Fibroblast of mammary gland (primary cell): ENCODE measurements at regions not wholly inside any gene's neighbourhood (a gene's known extent, or its start where the extent isn't known, plus 50 kb on each side); places are given as distances from the start of the nearest gene placed in this dataset.
A peak's percentile ranks its signal among the peaks of the same experiment; 100 is the strongest.

ENCODE experiments used
- DNase-seq: peaks from one replicate; pipeline ENCODE4 v3.0.0-alpha.2; 2010; ENCODE audit warnings: low read depth
- H3K4me3 ChIP-seq: 2 replicates; pipeline ENCODE4 v1.5.1; 2011; ENCODE audit warnings: low read depth, mild to moderate bottlenecking, low read length, moderate library complexity; ENCODE audit not compliant: control insufficient read depth
- TF ChIP-seq, protein P1 (sequence below): conservative IDR thresholded peaks from 2 replicates; pipeline ENCODE4 v1.5.1; 2011; ENCODE audit warnings: low read depth, low read length, inconsistent platforms; ENCODE audit not compliant: control insufficient read depth, insufficient read depth

DNA sequence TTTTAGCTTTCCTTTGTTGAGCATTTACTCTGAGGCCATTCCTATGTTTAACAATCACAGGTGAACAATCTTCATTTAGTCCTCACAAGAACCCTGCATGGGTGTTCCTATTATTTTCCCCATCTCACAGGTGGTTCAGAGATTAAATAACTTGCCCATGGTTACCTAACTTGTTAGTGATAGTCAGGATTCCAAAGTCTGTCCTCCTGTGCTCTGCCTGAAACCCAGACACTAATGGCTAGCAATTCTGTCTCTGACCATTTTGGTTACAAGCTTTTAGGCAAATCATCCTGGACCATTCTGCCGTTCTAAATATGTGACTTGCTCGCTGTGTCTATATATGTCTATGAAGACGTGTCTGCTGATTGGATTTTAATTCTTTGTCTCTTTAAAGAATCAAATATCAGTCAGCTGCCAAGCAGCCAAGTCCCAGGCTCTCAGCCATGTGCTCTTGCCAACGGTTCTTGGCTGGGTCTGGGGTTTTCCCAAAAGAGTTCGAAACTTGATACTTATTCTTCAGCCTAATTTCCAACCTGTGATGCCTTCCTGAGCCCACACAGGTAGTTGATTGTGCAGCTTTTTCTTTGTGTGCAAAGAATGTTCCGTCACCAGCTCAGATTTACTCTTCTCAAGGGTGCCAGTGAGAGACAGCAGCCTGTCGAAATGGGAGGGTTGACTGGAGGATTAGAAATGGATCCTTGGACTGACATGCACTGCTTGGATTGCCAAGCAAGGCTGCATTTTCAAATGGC, 121.7 kb downstream of the NREP start:
- no peak overlapping the region for H3K4me3 ChIP-seq
- peak; percentile 11 for DNase-seq
- TF ChIP-seq, protein P1, sequence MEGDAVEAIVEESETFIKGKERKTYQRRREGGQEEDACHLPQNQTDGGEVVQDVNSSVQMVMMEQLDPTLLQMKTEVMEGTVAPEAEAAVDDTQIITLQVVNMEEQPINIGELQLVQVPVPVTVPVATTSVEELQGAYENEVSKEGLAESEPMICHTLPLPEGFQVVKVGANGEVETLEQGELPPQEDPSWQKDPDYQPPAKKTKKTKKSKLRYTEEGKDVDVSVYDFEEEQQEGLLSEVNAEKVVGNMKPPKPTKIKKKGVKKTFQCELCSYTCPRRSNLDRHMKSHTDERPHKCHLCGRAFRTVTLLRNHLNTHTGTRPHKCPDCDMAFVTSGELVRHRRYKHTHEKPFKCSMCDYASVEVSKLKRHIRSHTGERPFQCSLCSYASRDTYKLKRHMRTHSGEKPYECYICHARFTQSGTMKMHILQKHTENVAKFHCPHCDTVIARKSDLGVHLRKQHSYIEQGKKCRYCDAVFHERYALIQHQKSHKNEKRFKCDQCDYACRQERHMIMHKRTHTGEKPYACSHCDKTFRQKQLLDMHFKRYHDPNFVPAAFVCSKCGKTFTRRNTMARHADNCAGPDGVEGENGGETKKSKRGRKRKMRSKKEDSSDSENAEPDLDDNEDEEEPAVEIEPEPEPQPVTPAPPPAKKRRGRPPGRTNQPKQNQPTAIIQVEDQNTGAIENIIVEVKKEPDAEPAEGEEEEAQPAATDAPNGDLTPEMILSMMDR, result no peak

DNA sequence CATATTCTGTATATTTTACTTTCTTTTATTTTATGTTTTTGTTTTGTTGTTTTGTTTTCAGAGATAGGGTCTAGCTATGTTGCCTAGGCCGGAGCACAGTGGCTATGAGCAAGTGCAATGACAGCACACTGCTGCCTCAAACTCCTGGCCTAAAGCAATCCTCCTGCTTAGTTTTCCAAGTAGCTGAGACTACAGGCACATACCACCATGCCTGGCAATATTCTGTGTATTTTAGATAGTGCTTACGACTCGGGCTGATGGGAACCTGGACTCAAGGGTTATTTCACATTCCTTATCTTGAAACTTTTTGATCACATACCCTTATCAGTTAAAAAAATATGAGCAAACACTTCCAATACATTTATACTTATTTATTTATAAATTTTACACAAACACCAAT, 119.0 kb upstream of the STARD4 start:
- DNase-seq, result no peak
- no peak overlapping the region for H3K4me3 ChIP-seq
- TF ChIP-seq, protein P1, result no peak

DNA sequence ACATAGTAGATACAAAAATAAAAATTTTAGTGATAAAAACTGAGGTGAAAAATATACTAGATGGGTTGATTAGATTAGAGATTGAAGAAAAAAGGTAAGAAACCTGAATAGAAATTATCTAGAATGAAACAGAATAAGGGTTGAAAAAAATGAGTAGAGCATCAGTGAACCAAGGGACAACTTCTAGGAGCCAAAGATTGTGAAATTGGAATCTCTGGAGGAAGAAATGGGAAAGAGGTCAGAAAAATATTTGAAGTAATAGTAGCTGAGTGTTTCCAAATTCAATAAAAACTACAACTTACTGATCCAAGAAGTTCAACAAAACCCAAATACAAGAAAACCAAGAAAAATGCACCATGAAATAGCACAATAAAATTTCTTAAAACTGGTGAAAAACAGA, 116.6 kb upstream of the STARD4 start:
- TF ChIP-seq, protein P1, result no peak
- no peak overlapping the region for H3K4me3 ChIP-seq
- DNase-seq, result peak; percentile 55

DNA sequence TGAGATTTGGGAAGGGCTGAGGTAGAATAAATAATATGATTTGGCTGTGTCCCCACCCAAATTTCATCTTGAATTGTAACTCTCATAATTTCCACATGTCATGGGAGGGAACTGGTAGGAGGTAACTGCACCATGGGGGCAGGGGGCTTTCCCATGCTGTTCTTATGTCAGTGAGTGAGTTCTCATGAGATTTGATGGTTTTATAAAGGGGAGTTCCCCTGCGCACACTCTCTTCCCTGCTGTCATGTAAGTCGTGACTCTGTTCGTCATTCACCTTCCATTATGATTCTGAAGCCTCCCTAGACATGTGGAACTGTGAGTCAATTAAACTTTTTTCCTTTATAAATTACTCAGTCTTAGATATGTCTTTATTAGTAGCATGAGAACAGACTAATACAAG, 115.5 kb upstream of the STARD4 start:
- no peak overlapping the region for H3K4me3 ChIP-seq
- no peak for DNase-seq
- TF ChIP-seq, protein P1, result no peak

DNA sequence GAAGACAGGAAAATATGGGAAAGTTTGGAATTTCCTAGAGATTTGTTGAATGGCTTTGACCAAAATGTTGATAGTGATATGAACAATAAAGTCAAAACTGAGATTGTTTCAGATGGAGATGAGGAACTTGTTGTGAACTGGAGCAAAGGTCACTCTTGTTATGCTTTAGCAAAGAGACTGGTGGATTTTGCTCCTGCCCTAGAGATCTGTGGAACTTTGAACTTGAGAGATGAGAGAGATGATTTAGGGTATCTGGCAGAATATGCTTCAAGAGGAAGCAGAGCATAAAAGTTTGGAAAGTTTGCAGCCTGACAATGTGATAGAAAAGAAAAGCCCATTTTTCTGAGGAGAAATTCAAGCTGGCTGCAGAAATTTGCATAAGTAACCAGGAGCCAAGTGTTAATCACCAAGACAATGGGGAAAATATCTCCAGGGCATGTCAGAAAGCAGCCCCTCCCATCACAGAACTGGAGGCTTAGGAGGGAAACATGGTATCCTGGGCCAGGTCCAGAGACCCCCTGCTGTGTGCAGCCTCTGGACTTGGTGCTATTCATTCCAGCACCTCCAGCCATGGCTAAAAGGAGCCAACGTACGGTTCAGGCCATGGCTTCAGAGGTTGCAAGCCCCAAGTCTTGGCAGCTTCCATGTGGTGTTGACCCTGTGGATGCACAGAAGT, 114.3 kb upstream of the STARD4 start:
- H3K4me3 ChIP-seq, result no peak overlapping the region
- DNase-seq, result no peak

DNA sequence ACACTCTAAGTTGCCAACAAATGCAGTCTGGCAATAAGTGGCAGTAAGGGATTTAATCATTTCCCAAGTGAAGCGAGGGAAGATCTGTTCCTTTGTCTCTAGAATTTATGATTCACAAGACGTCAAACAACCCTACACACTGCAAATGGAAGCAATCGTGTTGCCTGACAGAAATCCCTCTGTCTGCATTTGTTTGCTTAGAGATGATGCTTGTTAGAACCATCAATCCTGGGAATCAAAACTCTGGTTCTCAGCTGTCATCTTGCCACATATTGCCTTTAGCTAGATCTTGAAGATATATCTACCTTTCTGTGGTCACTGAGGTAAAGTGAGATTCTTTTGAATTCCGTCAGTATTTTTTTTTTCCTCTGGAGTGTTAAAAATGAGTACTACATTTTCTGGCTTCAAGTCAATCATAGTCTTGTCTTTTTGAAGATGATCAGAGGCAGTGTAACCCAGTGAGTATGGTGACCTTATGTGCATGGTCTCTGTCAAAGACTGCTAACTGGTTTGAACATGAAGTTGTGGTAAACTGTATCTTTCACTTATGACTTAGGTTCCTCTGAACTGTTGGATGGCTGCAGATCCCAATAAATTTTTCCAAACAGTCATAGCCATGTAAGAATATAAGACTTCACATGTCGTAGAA, 106.4 kb upstream of the STARD4 start:
- DNase-seq, result no peak
- H3K4me3 ChIP-seq, result no peak overlapping the region
- TF ChIP-seq, protein P1, result no peak

More for the DNA sequence above, 114.3 kb upstream of the STARD4 start:
- TF ChIP-seq, protein P1, result no peak
